HG03460 (cell line): ENCODE measurements at regions not wholly inside any gene's neighbourhood (a gene's known extent, or its start where the extent isn't known, plus 50 kb on each side); places are given as distances from the start of the nearest gene placed in this dataset.

ENCODE experiments used
- ATAC-seq: cut with Tn5 transposase; IDR thresholded peaks from one replicate; pipeline ENCODE4 v1.9.1; 2021; ENCODE audit not compliant: unreplicated experiment

DNA sequence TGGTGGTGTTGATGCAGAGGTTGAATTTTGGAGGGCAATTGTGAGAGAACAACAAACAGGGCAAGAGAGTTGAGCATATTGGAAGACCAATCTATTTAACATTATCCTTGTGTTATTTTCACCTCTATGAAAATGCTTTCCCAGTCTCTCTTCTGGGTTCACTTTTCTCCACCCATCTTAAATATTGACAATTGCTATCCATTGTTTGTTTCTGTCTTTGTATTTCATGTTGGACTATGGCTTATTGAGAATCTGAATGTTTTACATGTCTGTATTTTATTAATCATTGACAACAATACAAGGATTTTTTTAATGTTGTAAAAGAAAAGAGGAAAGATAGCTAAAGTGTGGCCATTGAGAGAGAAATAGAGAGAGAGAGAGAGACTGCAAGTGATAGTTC, 1121.5 kb downstream of the BRINP3 start:
- no peak for ATAC-seq

DNA sequence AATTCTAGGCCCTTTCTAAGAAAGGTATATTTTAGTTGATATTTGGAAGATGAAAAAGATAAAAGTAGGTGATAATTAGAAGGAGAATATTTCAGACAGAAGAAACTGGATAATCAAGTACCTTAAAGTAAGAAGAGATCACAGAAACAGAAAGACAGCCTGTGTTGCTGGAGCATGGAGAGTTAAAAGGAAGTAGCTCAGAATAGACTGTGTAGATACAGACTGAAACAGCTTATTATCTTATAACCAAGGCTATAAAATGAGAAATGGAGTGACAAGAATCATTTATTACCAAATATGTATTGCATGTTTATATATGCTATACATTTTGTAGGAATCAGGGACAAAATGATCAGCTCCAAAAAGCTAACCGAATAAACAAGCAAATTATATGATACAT, 1120.3 kb downstream of the BRINP3 start:
- ATAC-seq, result no peak

DNA sequence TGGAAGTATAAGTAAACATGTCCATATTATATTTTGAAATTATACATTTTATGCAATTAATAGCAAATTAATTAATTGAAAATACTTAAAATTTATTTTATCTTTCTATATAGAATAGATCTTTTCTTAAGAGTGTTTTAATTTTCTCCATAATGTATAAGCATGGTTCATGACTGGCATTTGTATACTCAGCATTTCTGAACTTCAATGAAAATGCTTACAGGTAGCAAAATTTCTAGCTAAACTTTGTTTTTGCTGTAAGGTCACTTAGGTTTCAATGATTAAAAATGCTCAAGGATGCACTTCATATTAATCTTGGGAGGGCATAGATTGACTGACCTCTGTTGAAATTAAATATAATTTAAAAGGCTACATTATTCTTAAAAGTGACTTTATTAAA, 1108.1 kb downstream of the BRINP3 start:
- no peak for ATAC-seq

DNA sequence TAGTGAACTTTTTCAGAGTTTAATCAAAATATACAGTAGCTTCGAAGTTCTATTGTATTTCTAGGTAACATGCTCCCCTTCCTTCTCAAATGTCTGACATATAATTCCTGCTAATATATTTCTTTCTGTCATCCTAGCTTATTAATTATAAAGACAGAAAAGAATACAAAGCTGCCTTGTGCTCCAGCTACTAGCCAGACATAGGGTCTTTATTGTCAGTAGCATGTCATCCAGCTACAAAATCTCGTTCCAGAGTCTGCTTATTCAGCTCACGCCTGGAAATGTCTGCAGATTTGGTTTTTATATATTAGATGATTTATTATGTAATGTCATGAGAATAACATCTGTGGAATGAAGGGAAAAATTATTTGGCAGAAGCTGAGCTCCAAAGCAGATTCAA, 1102.8 kb downstream of the BRINP3 start:
- ATAC-seq, result no peak

DNA sequence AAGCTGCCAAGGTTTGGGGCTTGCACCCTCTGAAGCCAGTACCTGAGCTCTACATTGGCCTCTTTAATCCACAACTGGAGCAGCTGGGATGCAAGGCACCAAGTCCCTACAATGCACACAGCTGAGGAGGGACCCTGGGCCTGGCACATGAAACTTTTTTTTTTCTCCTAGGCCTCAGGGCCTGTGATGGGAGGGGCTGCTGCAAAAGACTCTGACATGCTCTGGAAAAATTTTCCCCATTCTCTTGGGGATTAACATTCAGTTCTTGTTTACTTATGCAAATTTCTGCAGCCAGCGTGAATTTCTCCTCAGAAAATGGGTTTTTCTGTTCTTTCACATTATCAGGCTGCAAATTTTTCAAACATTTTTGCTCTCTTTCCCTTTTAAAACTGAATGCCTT, 1072.2 kb downstream of the BRINP3 start:
- no peak for ATAC-seq

DNA sequence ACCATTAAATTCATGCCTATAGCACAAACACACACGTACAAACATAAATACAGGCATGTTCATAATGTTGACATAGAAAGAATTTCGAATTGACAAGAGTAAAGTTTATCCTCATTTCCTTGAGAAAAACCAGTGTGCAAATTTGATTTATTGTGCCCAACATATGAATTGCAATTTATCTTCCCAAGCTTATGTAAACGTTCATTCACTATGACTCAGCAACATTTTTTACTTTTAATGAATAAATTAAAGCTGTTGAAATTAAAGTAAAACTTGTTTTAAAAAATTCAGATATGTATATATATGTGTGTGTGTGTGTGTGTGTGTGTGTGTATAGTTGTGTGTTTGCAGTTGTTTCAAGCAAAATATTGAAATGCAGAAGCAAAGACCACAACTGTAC, 1067.9 kb downstream of the BRINP3 start:
- ATAC-seq, result no peak

DNA sequence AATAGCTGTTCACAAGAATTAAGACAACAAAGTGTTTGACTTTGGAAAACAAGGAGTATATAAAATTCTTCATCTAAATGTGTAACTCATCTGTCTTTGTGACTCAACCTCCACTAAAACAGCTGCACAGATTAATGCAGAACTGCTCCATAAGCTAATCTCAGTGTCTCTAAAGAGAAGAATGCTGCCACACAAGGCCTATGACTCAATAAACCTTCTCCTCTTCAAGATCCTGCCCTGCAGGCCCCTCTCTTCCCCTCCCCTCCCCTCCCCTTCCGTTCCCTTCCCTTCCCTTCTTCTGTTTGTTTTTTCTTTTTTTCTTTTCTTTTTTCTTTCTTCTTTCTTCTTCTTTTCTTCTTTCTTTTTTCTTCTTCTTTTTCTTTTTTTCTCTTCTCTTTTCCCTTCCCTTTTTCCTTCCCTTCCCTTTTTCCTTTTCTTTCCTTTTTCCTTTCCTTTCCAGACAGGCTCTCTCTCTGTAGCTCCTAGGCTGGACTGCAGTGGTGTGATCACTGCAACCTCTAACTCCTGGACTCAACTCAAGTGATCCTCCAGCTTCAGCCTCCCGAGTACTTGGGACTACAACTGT, 1052.8 kb downstream of the BRINP3 start:
- ATAC-seq, result no peak

DNA sequence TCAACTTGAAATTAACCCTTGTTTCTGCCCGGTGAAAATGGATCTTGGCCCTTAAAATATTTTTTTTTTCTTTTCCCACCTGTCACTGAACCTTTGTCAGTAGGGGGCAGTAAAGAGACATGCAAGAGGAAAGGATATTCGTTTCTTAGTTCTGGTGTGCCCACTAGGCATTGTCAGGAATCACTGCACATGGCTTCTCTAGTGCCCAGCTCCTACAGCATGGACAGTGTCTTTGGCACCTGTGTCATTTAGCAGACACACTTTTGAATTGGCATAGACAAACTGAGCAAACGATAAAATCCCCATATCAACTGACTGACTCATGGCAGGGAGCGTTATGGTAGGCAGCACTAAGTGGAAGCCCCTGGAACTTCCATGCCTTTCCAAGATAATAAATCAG, 1048.1 kb downstream of the BRINP3 start:
- ATAC-seq, result no peak

DNA sequence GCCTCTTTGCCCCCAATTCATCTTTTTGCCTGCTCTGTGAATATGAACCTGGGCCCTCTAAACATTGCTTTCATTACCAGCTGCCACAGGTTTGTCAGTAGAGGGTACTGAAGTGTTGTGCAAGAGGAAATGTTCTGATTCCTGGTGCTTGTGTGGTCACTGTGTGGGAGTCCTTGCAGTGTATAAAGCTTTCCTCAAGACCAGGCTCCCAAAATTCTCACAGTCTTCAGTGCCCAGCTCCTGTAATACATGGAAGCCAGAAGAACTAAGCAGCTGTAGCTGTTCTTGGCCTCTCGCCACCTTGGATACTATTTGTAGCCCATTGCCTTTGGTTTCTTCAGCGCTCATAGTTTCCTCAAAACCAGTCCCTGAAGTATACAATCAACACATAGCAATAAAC, 1046.2 kb downstream of the BRINP3 start:
- no peak for ATAC-seq

DNA sequence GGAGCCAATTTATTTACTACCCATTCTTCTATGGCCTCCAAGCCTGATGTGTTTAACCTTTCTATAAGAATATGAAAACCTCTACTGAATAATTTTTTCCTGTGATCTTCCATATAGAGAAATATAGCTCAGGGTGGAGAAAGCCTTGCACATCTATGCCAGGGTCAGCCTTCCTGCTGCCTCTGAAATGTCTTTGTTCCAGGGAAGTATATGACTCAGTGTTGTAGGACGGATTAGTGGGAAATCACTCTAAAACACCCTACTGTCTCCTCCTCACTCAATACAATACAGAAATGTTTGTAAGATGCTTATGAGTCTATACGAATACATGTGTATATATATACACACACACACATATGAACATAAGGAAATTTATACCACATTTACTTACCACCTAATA, 1044.9 kb downstream of the BRINP3 start:
- no peak for ATAC-seq

DNA sequence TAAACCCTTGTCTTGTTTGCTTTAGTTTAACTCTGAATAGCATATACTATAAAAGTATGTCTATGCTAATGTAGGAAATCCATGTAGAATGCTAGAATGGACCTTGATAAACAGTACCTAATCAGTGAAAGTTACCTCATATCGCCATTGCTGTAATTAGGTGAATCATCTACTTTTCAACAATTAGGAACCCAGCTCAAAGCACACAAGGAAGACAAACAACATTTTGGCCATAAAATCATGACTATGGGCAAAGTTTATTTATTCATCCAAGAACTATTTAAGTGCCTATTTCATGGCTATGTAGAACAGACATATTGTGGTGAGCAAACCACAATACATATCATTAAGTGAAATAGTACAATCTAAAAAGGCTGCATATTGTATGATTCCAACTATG, 1043.2 kb downstream of the BRINP3 start:
- no peak for ATAC-seq

DNA sequence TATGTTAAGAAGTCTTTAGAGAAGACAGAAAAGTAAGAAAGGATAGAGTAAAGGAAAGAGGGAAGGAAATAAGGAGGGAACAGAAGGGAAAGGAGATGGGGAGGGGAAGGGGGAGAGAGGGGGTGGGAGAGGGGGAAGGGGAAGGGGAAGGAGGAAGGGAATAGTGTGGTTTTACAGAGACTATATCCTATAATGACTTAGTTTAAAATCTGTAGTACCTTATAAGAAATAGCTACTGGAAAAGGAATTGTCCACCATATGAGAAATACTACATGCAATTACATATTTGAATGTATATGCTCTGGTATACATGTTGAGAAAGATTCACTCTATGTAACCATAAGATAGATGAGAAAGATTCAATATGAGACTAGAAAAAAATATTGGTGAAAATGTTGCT, 1042.3 kb downstream of the BRINP3 start:
- ATAC-seq, result no peak

DNA sequence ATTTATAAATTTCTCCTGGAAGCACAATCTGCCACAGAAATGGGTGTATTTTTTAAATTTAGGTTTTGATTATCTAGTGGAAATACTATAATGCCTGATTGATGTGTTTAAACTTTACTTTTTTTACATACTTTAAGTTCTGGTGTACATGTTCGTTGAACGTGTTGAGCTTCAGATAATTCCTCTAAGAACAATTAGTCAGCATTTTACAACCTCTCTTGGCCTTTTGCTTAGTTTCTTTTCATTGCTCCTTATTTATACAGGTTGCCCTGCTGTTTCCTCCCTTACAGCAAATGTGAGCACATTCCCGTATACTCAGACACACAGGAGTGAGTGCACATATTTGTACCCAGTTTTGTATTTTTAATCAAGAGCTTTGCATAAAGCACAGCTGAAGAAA, 1038.9 kb downstream of the BRINP3 start:
- ATAC-seq, result no peak

DNA sequence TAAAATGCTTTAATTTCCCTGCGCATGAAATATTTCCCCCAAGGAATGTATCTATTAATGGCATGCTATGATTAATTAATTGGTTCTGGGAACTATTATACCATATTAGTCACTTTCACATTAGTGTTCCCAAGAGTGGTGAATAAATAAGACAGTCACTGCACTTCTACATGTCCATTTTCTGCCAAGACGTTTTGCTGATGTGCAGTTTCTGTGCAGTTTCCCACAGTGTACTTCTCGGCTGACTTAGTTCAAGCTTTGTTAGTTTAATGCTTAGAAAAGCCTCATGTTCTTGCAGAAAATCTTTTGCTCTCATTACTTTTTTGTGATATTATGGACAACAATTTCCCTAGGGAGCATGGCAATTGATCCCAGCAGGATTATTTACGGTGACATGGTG, 1014.5 kb downstream of the BRINP3 start:
- no peak for ATAC-seq

DNA sequence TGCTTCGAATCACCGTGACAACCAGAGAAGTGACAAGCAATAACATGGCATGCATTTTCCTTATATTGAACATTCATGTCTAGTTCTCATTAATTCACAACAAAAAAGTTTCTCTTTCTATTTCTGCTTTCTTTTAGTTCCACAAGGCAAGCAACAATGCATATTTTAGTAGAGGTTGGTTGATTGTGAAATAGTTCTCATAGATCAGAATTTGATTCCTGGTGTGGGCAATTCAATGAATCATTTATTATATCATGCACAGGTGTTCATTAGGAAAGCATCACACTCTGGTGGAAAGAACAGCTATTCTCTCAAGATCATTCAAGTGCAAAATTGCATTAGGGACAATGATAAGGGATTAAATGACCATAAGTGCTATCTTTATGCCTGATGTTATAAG, 980.9 kb downstream of the BRINP3 start:
- no peak for ATAC-seq

DNA sequence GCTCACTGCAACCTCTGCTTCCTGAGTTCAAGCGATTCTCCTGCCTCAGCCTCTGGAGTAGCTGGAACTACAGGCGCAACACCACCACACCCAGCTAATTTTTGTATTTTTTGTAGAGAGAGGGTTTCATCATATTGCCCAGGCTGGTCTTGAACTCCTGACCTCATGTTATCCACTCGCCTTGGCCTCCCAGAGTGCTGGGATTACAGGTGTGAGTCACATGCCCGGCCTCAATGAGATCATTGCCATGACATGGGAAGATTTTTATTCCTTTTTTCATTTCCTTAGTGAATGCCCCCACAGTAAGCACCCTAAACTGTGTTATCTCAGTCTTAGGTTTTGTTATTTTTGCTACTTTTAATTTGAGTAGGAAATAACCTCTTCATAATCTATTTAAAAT, 977.9 kb downstream of the BRINP3 start:
- no peak for ATAC-seq

DNA sequence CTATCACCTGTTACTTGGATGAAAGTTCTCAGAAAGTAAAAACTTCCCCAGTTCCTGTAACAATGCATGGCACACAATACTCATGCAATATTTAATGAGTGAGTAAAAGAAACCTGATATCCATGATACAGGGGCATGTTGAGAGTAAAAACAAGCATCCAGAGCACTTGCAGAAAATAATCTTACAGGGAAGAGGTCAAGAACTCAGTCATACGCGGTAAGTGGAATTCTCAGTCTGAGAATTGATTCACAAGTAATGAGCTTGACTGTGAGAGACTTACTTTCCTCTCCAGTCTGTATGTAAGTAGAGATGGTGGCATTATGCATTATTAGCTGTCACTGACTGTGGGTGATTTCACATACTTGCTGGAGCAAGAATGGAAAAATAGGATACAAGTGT, 976.9 kb downstream of the BRINP3 start:
- no peak for ATAC-seq

DNA sequence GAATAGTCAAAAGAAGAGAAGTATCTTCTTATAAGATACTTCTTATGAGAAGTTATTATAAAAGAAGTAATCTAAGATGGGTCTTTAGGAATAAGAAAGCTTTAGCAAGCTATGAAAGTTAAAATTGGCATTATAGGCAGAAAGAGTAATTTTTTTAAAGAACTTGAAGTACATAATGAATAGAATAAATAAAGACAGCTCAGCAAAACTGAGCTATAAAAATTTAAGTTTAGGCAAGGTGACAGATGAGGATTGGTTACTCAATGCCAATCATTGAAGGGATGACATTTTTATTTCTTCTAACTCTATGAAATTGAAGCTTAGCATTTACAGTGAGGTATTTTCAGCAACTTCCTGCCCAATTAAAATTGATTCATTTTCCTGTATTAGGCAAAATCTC, 966.8 kb downstream of the BRINP3 start:
- ATAC-seq, result no peak

DNA sequence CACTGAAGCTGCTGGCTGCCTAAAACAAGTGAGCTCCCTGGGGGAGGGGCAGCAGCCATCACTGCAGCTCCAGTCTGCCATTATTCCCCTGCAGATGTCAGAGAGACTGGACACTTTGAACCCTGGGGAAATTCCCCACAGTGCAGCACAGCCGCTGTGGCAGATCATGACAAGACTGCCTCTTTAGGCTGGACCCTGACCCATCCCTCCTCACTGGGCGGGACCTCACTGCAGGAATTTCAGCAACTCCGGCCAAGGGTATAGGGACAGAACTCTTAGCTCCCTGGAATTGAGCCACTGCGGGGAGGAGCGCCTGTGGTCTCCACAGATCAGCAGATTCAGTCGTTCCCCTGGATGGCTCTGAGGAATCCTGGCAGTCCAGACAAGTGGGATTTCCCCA, 964.6 kb downstream of the BRINP3 start:
- no peak for ATAC-seq

DNA sequence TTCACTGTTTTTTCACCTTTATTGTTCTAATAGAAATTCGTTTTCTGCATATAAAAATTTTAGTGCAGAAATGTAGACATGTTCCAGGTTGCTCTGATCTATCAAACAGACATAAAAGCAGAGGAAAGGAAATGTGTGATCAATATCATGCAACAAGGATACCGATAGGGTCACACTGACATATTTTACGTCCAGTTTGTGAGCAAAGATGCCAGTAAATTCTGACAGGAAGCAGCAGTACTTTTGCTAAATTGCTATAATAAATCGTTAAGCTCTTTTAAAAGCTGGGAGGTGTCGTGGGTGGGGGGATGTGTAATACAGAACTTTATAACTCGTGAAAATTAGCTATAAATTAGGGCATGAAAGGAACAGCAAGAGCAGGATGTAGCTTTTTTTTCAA, 955.2 kb downstream of the BRINP3 start:
- no peak for ATAC-seq

DNA sequence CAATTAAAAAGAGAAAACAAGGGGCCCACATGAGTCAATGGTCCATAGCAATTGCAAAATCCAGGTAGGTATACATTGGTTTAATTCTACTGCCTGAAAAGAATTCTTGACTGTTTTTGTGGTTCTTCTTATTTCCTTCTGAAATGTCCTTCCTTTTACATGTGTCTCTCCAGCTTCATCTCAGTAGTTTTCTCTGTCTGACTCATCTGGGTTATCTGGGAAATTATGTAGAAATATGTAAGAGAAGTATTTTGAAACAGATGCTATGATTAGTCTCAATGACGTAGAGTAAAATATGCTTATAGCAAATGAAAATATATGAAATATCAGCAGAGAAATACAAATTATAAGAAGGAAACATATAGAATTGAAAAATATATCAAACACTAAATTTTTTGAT, 953.2 kb downstream of the BRINP3 start:
- ATAC-seq, result no peak

DNA sequence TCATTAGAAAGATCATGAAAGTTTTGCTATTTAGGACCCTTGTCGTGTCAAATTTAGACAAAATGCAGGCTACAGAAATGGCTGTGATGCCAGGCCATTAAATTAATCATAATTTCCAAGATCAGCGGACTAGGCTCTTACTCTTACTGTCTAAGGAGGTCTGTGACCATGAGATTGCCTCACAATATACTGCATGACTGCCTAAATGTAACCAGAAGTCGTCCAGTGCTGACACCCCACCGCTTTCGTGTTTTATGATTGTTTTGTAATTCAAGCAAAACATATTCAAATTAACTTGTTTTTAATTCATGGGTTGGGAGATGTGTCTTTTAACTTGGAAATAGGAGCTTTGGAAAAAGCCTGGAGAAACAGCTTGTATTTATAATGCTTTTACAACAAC, 947.5 kb downstream of the BRINP3 start:
- no peak for ATAC-seq

DNA sequence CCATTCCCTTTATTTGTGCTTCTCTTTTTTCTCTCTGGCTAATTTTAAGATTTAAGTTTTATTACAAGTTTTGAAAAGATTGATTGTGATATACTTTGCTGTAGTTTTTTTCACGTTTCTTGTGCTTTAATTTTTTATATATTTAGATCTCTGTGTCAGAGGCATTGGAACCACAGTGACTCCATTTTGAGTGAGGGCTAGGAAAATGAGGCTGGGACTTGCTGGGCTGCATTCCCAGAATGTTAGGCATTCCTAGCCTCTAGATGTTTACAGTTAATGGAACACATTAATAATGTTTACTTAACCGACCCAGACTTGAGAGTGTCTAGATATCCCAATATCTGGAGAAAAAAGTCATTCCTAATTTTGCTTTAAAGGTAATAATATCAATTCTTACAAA, 939.4 kb downstream of the BRINP3 start:
- ATAC-seq, result no peak

DNA sequence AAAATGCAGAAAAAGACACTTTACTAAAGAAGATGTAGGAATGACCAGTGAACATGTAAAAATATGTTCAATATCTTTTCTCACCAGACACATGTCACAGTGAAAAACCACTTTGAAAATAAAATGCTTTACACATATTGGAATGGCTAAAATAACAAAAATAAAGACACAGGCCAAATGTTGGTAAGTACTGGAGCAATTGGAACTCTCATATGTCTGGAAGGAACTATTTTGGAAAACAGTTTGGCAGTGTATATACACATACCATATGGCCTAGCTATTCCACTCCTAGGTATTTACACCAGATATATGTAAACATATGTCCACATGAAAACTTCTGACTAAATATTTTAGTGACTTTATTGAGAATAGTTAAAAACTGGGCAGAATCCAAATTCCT, 927.2 kb downstream of the BRINP3 start:
- ATAC-seq, result no peak
